ENCODE measurements at regions not wholly inside any gene's neighbourhood (a gene's known extent, or its start where the extent isn't known, plus 50 kb on each side); places are given as distances from the start of the nearest gene placed in this dataset.

DNA sequence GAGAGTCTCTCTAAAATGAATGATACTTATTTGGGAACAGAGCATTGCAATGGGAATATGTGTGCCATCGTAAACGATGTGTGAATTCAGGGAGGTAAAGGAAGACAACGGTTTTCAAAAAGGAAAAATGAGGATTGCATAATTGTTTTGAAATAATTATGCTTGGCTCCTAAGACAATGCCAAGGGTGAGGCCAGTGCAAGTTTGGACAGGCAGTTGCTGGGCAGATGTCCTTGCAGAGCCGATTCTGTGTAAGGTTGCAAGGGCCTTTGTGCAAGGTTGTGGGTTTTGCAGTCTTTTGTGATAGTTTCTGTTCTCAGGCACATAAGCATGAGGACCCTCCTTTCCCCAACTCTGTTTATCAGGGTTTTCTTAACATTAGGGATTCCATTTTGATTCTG is 70.0 kb upstream of the ZNF236 start:
- TF ChIP-seq, protein P1, sequence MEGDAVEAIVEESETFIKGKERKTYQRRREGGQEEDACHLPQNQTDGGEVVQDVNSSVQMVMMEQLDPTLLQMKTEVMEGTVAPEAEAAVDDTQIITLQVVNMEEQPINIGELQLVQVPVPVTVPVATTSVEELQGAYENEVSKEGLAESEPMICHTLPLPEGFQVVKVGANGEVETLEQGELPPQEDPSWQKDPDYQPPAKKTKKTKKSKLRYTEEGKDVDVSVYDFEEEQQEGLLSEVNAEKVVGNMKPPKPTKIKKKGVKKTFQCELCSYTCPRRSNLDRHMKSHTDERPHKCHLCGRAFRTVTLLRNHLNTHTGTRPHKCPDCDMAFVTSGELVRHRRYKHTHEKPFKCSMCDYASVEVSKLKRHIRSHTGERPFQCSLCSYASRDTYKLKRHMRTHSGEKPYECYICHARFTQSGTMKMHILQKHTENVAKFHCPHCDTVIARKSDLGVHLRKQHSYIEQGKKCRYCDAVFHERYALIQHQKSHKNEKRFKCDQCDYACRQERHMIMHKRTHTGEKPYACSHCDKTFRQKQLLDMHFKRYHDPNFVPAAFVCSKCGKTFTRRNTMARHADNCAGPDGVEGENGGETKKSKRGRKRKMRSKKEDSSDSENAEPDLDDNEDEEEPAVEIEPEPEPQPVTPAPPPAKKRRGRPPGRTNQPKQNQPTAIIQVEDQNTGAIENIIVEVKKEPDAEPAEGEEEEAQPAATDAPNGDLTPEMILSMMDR (IDR thresholded peaks at IDR 0.05; ENCODE audit: borderline replicate concordance, extremely low read depth, low read length, poor library complexity, severe bottlenecking): no peak
- TF ChIP-seq EZH2 (IDR thresholded peaks at IDR 0.05; ENCODE audit: borderline replicate concordance, low read depth, low read length, severe bottlenecking): no peak

All from DND-41 (cell line).